ENCODE measurements at regions not wholly inside any gene's neighbourhood (a gene's known extent, or its start where the extent isn't known, plus 50 kb on each side); places are given as distances from the start of the nearest gene placed in this dataset.

DNA sequence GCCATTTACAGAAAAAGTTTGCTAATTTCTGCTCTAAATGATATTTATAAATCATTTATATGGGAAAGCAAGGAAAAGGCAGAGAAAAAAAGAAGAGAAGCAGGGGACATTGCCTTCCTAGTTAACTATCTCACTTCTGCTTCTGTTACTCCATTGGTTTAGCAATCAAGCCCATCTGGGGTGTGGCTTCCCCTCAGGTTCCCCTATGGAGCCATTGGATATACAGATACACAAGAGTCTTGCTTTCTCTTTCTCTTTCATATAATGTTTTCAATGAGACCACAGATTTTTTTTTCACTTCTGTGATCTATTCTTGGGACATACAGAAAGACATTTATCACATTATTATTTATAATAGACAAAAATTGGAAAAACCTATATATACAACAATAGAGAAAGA lies 105.6 kb upstream of the TOM1L1 start:
- TF ChIP-seq, protein P1, sequence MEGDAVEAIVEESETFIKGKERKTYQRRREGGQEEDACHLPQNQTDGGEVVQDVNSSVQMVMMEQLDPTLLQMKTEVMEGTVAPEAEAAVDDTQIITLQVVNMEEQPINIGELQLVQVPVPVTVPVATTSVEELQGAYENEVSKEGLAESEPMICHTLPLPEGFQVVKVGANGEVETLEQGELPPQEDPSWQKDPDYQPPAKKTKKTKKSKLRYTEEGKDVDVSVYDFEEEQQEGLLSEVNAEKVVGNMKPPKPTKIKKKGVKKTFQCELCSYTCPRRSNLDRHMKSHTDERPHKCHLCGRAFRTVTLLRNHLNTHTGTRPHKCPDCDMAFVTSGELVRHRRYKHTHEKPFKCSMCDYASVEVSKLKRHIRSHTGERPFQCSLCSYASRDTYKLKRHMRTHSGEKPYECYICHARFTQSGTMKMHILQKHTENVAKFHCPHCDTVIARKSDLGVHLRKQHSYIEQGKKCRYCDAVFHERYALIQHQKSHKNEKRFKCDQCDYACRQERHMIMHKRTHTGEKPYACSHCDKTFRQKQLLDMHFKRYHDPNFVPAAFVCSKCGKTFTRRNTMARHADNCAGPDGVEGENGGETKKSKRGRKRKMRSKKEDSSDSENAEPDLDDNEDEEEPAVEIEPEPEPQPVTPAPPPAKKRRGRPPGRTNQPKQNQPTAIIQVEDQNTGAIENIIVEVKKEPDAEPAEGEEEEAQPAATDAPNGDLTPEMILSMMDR (IDR thresholded peaks at IDR 0.05): no peak
- no peak for TF ChIP-seq EZH2 (IDR thresholded peaks at IDR 0.05; ENCODE audit: borderline replicate concordance, insufficient read depth, low read depth, low read length, poor library complexity, severe bottlenecking)
